ENCODE measurements at regions not wholly inside any gene's neighbourhood (a gene's known extent, or its start where the extent isn't known, plus 50 kb on each side); places are given as distances from the start of the nearest gene placed in this dataset.

- H3K9me3 ChIP-seq (ENCODE audit: insufficient read depth, low read depth, low read length), result no peaks in the 10 kb centered on the region
- H3K27ac Mint-ChIP-seq (ENCODE audit: unreplicated experiment), result no peak overlapping the region
- no peak overlapping the region for H3K4me3 ChIP-seq (ENCODE audit: insufficient read depth, low read depth, low read length)
- H3K79me2 ChIP-seq (ENCODE audit: insufficient read depth, low read length), result no peaks in the 10 kb centered on the region
- H3K4me1 Mint-ChIP-seq (ENCODE audit: low read depth, unreplicated experiment), result peaks cover 8% of the 10 kb centered on the region
- H3K27me3 Mint-ChIP-seq (ENCODE audit: low read depth, unreplicated experiment), result no peaks in the 10 kb centered on the region
- no peaks in the 10 kb centered on the region for H3K4me1 ChIP-seq (ENCODE audit: insufficient read depth, low read length)
- no peaks in the 10 kb centered on the region for H3K36me3 Mint-ChIP-seq (ENCODE audit: low read depth, unreplicated experiment)
- H3K9ac ChIP-seq (ENCODE audit: low read length), result no peak overlapping the region
- FAIRE-seq (no peak), DNase-seq (ENCODE audit: low read depth) (no peak)
- no peak overlapping the region for H3K27ac ChIP-seq (ENCODE audit: low read depth, low read length)
- TF ChIP-seq CTCF (IDR thresholded peaks at IDR 0.05; ENCODE audit: insufficient read depth, low read depth, low read length) (no peak), EZH2 (IDR thresholded peaks at IDR 0.05; ENCODE audit: insufficient read depth, low read length) (no peak)
- H3K4me3 Mint-ChIP-seq (ENCODE audit: unreplicated experiment), result no peak overlapping the region
- H2AFZ ChIP-seq (ENCODE audit: low read depth, low read length), result no peak overlapping the region
- H3K9me3 Mint-ChIP-seq (ENCODE audit: unreplicated experiment), result no peaks in the 10 kb centered on the region
- H3K36me3 ChIP-seq (ENCODE audit: insufficient read depth, low read length), result no peaks in the 10 kb centered on the region
- H3K27me3 ChIP-seq (ENCODE audit: insufficient read depth, low read length), result no peaks in the 10 kb centered on the region
- H3K4me2 ChIP-seq (ENCODE audit: low read length), result no peak overlapping the region
- H4K20me1 ChIP-seq (ENCODE audit: insufficient read depth, low read length), result no peaks in the 10 kb centered on the region
These were observed 1213.6 kb downstream of the VRK1 start for GRCh38 chr14:98010784-98011183.

- Histone ChIP-seq H3K9ac (ENCODE audit: low read length) (no peak overlapping the region), H3K4me2 (ENCODE audit: low read length) (no peak overlapping the region), H3K79me2 (ENCODE audit: insufficient read depth, low read length) (no peaks in the 10 kb centered on the region), H3K36me3 (ENCODE audit: insufficient read depth, low read length) (no peaks in the 10 kb centered on the region), H3K27ac (ENCODE audit: low read depth, low read length) (no peak overlapping the region), H3K4me3 (ENCODE audit: insufficient read depth, low read depth, low read length) (no peak overlapping the region), H4K20me1 (ENCODE audit: insufficient read depth, low read length) (no peaks in the 10 kb centered on the region), H3K9me3 (ENCODE audit: insufficient read depth, low read depth, low read length) (no peaks in the 10 kb centered on the region), H2AFZ (ENCODE audit: low read depth, low read length) (no peak overlapping the region), H3K4me1 (ENCODE audit: insufficient read depth, low read length) (no peaks in the 10 kb centered on the region), H3K27me3 (ENCODE audit: insufficient read depth, low read length) (no peaks in the 10 kb centered on the region)
- H3K27ac Mint-ChIP-seq (ENCODE audit: unreplicated experiment), result no peak overlapping the region
- H3K36me3 Mint-ChIP-seq (ENCODE audit: low read depth, unreplicated experiment), result no peaks in the 10 kb centered on the region
- H3K4me3 Mint-ChIP-seq (ENCODE audit: unreplicated experiment), result no peak overlapping the region
- H3K9me3 Mint-ChIP-seq (ENCODE audit: unreplicated experiment), result no peaks in the 10 kb centered on the region
- peaks cover 21% of the 10 kb centered on the region for H3K4me1 Mint-ChIP-seq (ENCODE audit: low read depth, unreplicated experiment)
- FAIRE-seq (no peak), DNase-seq (ENCODE audit: low read depth) (no peak)
- no peak for TF ChIP-seq CTCF (IDR thresholded peaks at IDR 0.05; ENCODE audit: insufficient read depth, low read depth, low read length)
- TF ChIP-seq EZH2 (IDR thresholded peaks at IDR 0.05; ENCODE audit: insufficient read depth, low read length), result no peak
- H3K27me3 Mint-ChIP-seq (ENCODE audit: low read depth, unreplicated experiment), result peaks cover 13% of the 10 kb centered on the region
These were observed 1217.9 kb downstream of the VRK1 start for GRCh38 chr14:98014851-98015615.

- FAIRE-seq, result no peak
- no peaks in the 10 kb centered on the region for H3K36me3 Mint-ChIP-seq (ENCODE audit: low read depth, unreplicated experiment)
- H4K20me1 ChIP-seq (ENCODE audit: insufficient read depth, low read length), result no peaks in the 10 kb centered on the region
- DNase-seq (ENCODE audit: low read depth), result no peak
- no peak overlapping the region for H3K9ac ChIP-seq (ENCODE audit: low read length)
- no peak overlapping the region for H3K4me3 ChIP-seq (ENCODE audit: insufficient read depth, low read depth, low read length)
- H3K4me3 Mint-ChIP-seq (ENCODE audit: unreplicated experiment), result no peak overlapping the region
- H2AFZ ChIP-seq (ENCODE audit: low read depth, low read length), result no peak overlapping the region
- no peaks in the 10 kb centered on the region for H3K9me3 ChIP-seq (ENCODE audit: insufficient read depth, low read depth, low read length)
- H3K27ac Mint-ChIP-seq (ENCODE audit: unreplicated experiment), result no peak overlapping the region
- H3K4me2 ChIP-seq (ENCODE audit: low read length), result no peak overlapping the region
- H3K36me3 ChIP-seq (ENCODE audit: insufficient read depth, low read length), result no peaks in the 10 kb centered on the region
- H3K4me1 Mint-ChIP-seq (ENCODE audit: low read depth, unreplicated experiment), result peaks cover 21% of the 10 kb centered on the region
- peaks cover 18% of the 10 kb centered on the region for H3K27me3 Mint-ChIP-seq (ENCODE audit: low read depth, unreplicated experiment)
- H3K9me3 Mint-ChIP-seq (ENCODE audit: unreplicated experiment), result no peaks in the 10 kb centered on the region
- TF ChIP-seq EZH2 (IDR thresholded peaks at IDR 0.05; ENCODE audit: insufficient read depth, low read length) (no peak), CTCF (IDR thresholded peaks at IDR 0.05; ENCODE audit: insufficient read depth, low read depth, low read length) (no peak)
- H3K4me1 ChIP-seq (ENCODE audit: insufficient read depth, low read length), result no peaks in the 10 kb centered on the region
- H3K27me3 ChIP-seq (ENCODE audit: insufficient read depth, low read length), result no peaks in the 10 kb centered on the region
- H3K27ac ChIP-seq (ENCODE audit: low read depth, low read length), result no peak overlapping the region
- no peaks in the 10 kb centered on the region for H3K79me2 ChIP-seq (ENCODE audit: insufficient read depth, low read length)
These were observed 1218.7 kb downstream of the VRK1 start for GRCh38 chr14:98015921-98016320.

Measured in astrocyte (in vitro differentiated cells and primary cell).